Transverse colon (tissue), 3 donors: ENCODE measurements at regions not wholly inside any gene's neighbourhood (a gene's known extent, or its start where the extent isn't known, plus 50 kb on each side); places are given as distances from the start of the nearest gene placed in this dataset.

ENCODE experiments used
- CTCF ChIP-seq, 5 experiments: fragments of 200-600 bp in 3 of 5; fragments of 450-650 bp in 2 of 5; sonication (generic) in 3 of 5; IDR thresholded peaks; 1 replicate in 2 of 5; 2 replicates in 3 of 5; pipeline ENCODE4 v1.5.1; 2016 to 2017; ENCODE audit warnings: antibody characterized with exemption in 5 of 5, inconsistent platforms in 3 of 5, mild to moderate bottlenecking in 2 of 5, moderate library complexity in 1 of 5
- EP300 ChIP-seq: sonication (generic); formaldehyde crosslinking; IDR thresholded peaks from one replicate; pipeline ENCODE4 v1.6.1; 2017; ENCODE audit warnings: antibody characterized with exemption, low read depth
- POLR2A ChIP-seq: fragments of 450-650 bp; IDR thresholded peaks from one replicate; pipeline ENCODE4 v1.6.1; 2016; ENCODE audit warnings: antibody characterized with exemption, mild to moderate bottlenecking, moderate library complexity

GRCh38 chr7:131778601-131779000 lies 222.2 kb upstream of the PODXL start:
- TF ChIP-seq CTCF (IDR thresholded peaks at IDR 0.05) (no peak), POLR2A (no peak), EP300 (no peak)
